Loucy (cell line): ENCODE measurements at regions not wholly inside any gene's neighbourhood (a gene's known extent, or its start where the extent isn't known, plus 50 kb on each side); places are given as distances from the start of the nearest gene placed in this dataset.

Source experiments
- H2AFZ ChIP-seq: fragments of 200-600 bp; sonication (generic); 2 replicates; pipeline ENCODE4 v1.6.0; 2016; ENCODE audit warnings: antibody characterized with exemption, mild to moderate bottlenecking, low read length, moderate library complexity
- H3F3A ChIP-seq: fragments of 200-600 bp; 2 replicates; pipeline ENCODE4 v1.6.0; 2016; ENCODE audit warnings: antibody characterized with exemption, low read depth, mild to moderate bottlenecking
- H3K27me3 ChIP-seq: fragments of 200-600 bp; sonication (generic); 2 replicates; pipeline ENCODE4 v1.6.1; 2014; ENCODE audit warnings: low read length, mild to moderate bottlenecking; ENCODE audit not compliant: insufficient read depth, poor library complexity, severe bottlenecking
- H3K36me3 ChIP-seq: fragments of 200-600 bp; sonication (generic); 2 replicates; pipeline ENCODE4 v1.6.1; 2016; ENCODE audit warnings: low read length; ENCODE audit not compliant: insufficient read depth
- H3K4me1 ChIP-seq: fragments of 200-600 bp; sonication (generic); 2 replicates; pipeline ENCODE4 v1.5.1; 2014; ENCODE audit warnings: low read length, mild to moderate bottlenecking; ENCODE audit not compliant: insufficient read depth, poor library complexity, severe bottlenecking
- H3K4me2 ChIP-seq: fragments of 200-600 bp; sonication (generic); 2 replicates; pipeline ENCODE4 v1.6.0; 2014; ENCODE audit warnings: antibody characterized with exemption, low read length, low read depth, mild to moderate bottlenecking; ENCODE audit not compliant: poor library complexity, severe bottlenecking
- H3K4me3 ChIP-seq: fragments of 200-600 bp; sonication (generic); 2 replicates; pipeline ENCODE4 v1.5.1; 2014; ENCODE audit warnings: low read length, mild to moderate bottlenecking, mixed read lengths; ENCODE audit not compliant: poor library complexity, severe bottlenecking
- H3K79me2 ChIP-seq: fragments of 200-600 bp; sonication (generic); 2 replicates; pipeline ENCODE4 v1.6.1; 2014; ENCODE audit warnings: low read length; ENCODE audit not compliant: insufficient read depth
- H3K9ac ChIP-seq: fragments of 200-600 bp; sonication (generic); 2 replicates; pipeline ENCODE4 v1.6.0; 2014; ENCODE audit warnings: mild to moderate bottlenecking, low read depth, low read length, moderate library complexity; ENCODE audit not compliant: poor library complexity, severe bottlenecking
- H3K9me2 ChIP-seq: fragments of 200-600 bp; sonication (generic); replicated peaks from 2 replicates; pipeline ENCODE4 v1.6.1; 2016; ENCODE audit warnings: low read depth, low read length, mixed read lengths
- H3K9me3 ChIP-seq: fragments of 200-600 bp; sonication (generic); 2 replicates; pipeline ENCODE4 v1.6.1; 2014; ENCODE audit warnings: mild to moderate bottlenecking, antibody characterized with exemption, low read length, low read depth; ENCODE audit not compliant: insufficient read depth
- H4K20me1 ChIP-seq: fragments of 200-600 bp; sonication (generic); 2 replicates; pipeline ENCODE4 v1.6.0; 2014; ENCODE audit warnings: antibody characterized with exemption, low read length, mild to moderate bottlenecking; ENCODE audit not compliant: insufficient read depth, poor library complexity, severe bottlenecking
- CTCF ChIP-seq: fragments of 200-600 bp; sonication (generic); conservative IDR thresholded peaks from 2 replicates; pipeline ENCODE4 v1.5.1; 2014; ENCODE audit warnings: mild to moderate bottlenecking, antibody characterized with exemption, low read length
- EZH2phosphoT487 ChIP-seq: fragments of 200-600 bp; IDR thresholded peaks from 2 replicates; pipeline ENCODE4 v1.6.1; 2018; ENCODE audit warnings: antibody characterized with exemption, mild to moderate bottlenecking, moderate library complexity, borderline replicate concordance

GRCh38 chr1:57911427-57911826, 487.6 kb upstream of the DAB1 start:
- Histone ChIP-seq H2AFZ (no peak overlapping the region), H3K9ac (no peak overlapping the region), H3K4me2 (no peak overlapping the region), H3K4me1 (peaks cover under 1% of the 10 kb centered on the region), H3K9me3 (no peaks in the 10 kb centered on the region), H3K79me2 (no peaks in the 10 kb centered on the region), H3K27me3 (no peaks in the 10 kb centered on the region), H3K36me3 (no peaks in the 10 kb centered on the region), H3F3A (no peaks in the 10 kb centered on the region), H3K4me3 (no peak overlapping the region), H4K20me1 (no peaks in the 10 kb centered on the region), H3K9me2 (no peaks in the 10 kb centered on the region)
- TF ChIP-seq EZH2phosphoT487 = no peak
- no peak for TF ChIP-seq CTCF

- Histone ChIP-seq H3K4me3 (no peak overlapping the region), H3K4me2 (no peak overlapping the region), H4K20me1 (no peaks in the 10 kb centered on the region), H3K9me3 (no peaks in the 10 kb centered on the region), H3K79me2 (no peaks in the 10 kb centered on the region), H2AFZ (no peak overlapping the region), H3F3A (no peaks in the 10 kb centered on the region), H3K9ac (no peak overlapping the region), H3K4me1 (peaks cover 6% of the 10 kb centered on the region), H3K36me3 (no peaks in the 10 kb centered on the region), H3K27me3 (no peaks in the 10 kb centered on the region), H3K9me2 (no peaks in the 10 kb centered on the region)
- TF ChIP-seq CTCF (no peak), EZH2phosphoT487 (no peak)
These were observed 486.9 kb upstream of the DAB1 start for GRCh38 chr1:57910782-57911181.

GRCh38 chr1:57910305-57910704, 486.4 kb upstream of the DAB1 start:
- H3K4me1 ChIP-seq = peaks cover 6% of the 10 kb centered on the region
- H3K4me3 ChIP-seq = no peak overlapping the region
- H3K9ac ChIP-seq = no peak overlapping the region
- H3K79me2 ChIP-seq = no peaks in the 10 kb centered on the region
- no peak overlapping the region for H3K4me2 ChIP-seq
- no peaks in the 10 kb centered on the region for H3K9me2 ChIP-seq
- TF ChIP-seq EZH2phosphoT487 = no peak
- TF ChIP-seq CTCF = no peak
- H3F3A ChIP-seq = no peaks in the 10 kb centered on the region
- H2AFZ ChIP-seq = no peak overlapping the region
- no peaks in the 10 kb centered on the region for H4K20me1 ChIP-seq
- no peaks in the 10 kb centered on the region for H3K9me3 ChIP-seq
- no peaks in the 10 kb centered on the region for H3K27me3 ChIP-seq
- H3K36me3 ChIP-seq = no peaks in the 10 kb centered on the region
